ENCODE measurements at regions not wholly inside any gene's neighbourhood (a gene's known extent, or its start where the extent isn't known, plus 50 kb on each side); places are given as distances from the start of the nearest gene placed in this dataset.

DNA sequence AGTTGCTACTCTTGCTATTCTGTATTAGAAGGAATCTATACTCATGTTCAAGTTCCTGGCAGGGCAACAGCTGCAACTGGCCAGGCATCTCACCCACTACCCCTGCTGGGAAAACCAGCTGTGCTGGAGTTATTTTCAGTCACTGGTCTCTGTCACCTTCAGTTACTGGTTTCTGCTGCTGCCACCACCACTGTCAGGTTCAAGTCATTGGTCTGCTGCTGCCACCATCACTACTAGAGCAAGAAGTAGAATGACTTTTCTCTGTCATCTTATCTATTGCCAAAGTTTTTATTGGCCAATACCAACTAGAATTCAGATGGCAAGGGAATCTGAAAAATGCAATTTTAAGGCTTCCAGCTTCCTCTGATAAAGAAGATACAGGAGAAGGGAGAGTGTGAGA lies 1615.2 kb downstream of the OLFM4 start (continued):
- TF ChIP-seq EGR1 (IDR thresholded peaks at IDR 0.05; ENCODE audit: borderline replicate concordance, low read depth, low read length): no peak
- TF ChIP-seq, protein P1, sequence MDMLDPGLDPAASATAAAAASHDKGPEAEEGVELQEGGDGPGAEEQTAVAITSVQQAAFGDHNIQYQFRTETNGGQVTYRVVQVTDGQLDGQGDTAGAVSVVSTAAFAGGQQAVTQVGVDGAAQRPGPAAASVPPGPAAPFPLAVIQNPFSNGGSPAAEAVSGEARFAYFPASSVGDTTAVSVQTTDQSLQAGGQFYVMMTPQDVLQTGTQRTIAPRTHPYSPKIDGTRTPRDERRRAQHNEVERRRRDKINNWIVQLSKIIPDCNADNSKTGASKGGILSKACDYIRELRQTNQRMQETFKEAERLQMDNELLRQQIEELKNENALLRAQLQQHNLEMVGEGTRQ (IDR thresholded peaks at IDR 0.05; ENCODE audit: low read length): no peak
- TF ChIP-seq POLR2AphosphoS5 (IDR thresholded peaks at IDR 0.05; ENCODE audit: low read depth, low read length): no peak
- TF ChIP-seq EZH2 (IDR thresholded peaks at IDR 0.05; ENCODE audit: low read depth, low read length, severe bottlenecking): no peak
- no peak for TF ChIP-seq SUZ12 (IDR thresholded peaks at IDR 0.05; ENCODE audit: low read length)
- TF ChIP-seq HDAC2 (IDR thresholded peaks at IDR 0.05; ENCODE audit: borderline replicate concordance in 1 of 2, low read depth in 2 of 2, low read length in 2 of 2): no peak
- TF ChIP-seq, protein P2, sequence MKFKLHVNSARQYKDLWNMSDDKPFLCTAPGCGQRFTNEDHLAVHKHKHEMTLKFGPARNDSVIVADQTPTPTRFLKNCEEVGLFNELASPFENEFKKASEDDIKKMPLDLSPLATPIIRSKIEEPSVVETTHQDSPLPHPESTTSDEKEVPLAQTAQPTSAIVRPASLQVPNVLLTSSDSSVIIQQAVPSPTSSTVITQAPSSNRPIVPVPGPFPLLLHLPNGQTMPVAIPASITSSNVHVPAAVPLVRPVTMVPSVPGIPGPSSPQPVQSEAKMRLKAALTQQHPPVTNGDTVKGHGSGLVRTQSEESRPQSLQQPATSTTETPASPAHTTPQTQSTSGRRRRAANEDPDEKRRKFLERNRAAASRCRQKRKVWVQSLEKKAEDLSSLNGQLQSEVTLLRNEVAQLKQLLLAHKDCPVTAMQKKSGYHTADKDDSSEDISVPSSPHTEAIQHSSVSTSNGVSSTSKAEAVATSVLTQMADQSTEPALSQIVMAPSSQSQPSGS (IDR thresholded peaks at IDR 0.05; ENCODE audit: low read length): no peak
- TF ChIP-seq BRCA1 (IDR thresholded peaks at IDR 0.05; ENCODE audit: low read depth, low read length): no peak

Data from H1 (cell line).